Glutamatergic neuron (in vitro differentiated cells): ENCODE measurements at regions not wholly inside any gene's neighbourhood (a gene's known extent, or its start where the extent isn't known, plus 50 kb on each side); places are given as distances from the start of the nearest gene placed in this dataset.

ENCODE experiments used
- DNase-seq: peaks from one replicate; pipeline ENCODE4 v3.0.0; 2022
- H3K27ac Mint-ChIP-seq: one replicate; pipeline ENCODE4 v1.8.0; 2020; ENCODE audit warnings: mild to moderate bottlenecking, mixed read lengths, inconsistent platforms; ENCODE audit not compliant: unreplicated experiment
- H3K27me3 Mint-ChIP-seq: one replicate; pipeline ENCODE4 v1.8.0; 2020; ENCODE audit warnings: mild to moderate bottlenecking, moderate library complexity, mixed read lengths, inconsistent platforms; ENCODE audit not compliant: unreplicated experiment
- H3K36me3 Mint-ChIP-seq: one replicate; pipeline ENCODE4 v1.8.0; 2020; ENCODE audit warnings: mild to moderate bottlenecking, mixed read lengths, inconsistent platforms; ENCODE audit not compliant: unreplicated experiment
- H3K4me1 Mint-ChIP-seq: one replicate; pipeline ENCODE4 v1.8.0; 2020; ENCODE audit warnings: mild to moderate bottlenecking, low read depth, mixed read lengths, inconsistent platforms; ENCODE audit not compliant: unreplicated experiment
- H3K4me3 Mint-ChIP-seq: one replicate; pipeline ENCODE4 v1.8.0; 2020; ENCODE audit warnings: mild to moderate bottlenecking, mixed read lengths, inconsistent platforms; ENCODE audit not compliant: unreplicated experiment
- H3K9me3 Mint-ChIP-seq: one replicate; pipeline ENCODE4 v1.8.0; 2020; ENCODE audit warnings: mild to moderate bottlenecking, moderate library complexity, mixed read lengths, inconsistent platforms; ENCODE audit not compliant: unreplicated experiment
- CTCF ChIP-seq: fragments of 200-600 bp; sonication (generic); IDR thresholded peaks from one replicate; pipeline ENCODE4 v1.5.0; 2021; ENCODE audit not compliant: partially characterized antibody, unreplicated experiment

DNA sequence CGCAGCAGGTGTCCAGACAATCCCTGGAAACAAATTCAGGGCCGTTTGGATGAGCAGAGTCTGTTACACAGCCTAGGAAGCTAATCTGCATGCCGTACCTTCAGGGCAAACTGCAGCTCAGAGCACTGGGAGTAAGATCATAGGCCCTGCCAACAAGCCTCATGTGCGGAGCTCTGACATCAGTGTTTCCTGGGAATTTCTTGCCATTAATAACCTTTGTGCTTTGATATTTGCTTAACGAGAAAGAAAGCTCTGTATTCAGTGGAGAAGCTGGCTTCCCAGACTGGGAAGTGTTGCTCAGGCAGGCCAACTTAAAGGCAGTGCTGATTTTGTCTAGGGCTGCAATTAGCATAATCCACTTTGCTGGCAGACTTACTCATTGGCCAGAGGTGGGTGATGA, 116.1 kb upstream of the KLHL25 start:
- DNase-seq = no peak
- Mint-ChIP-seq H3K27ac (no peak overlapping the region), H3K9me3 (peaks cover 2% of the 10 kb centered on the region)

GRCh38 chr15:85913461-85913860, 118.7 kb upstream of the KLHL25 start:
- no peak overlapping the region for H3K4me3 Mint-ChIP-seq
- peaks cover 2% of the 10 kb centered on the region for H3K9me3 Mint-ChIP-seq
- no peak overlapping the region for H3K27ac Mint-ChIP-seq
- H3K4me1 Mint-ChIP-seq = peaks cover 3% of the 10 kb centered on the region
- no peak for TF ChIP-seq CTCF
- no peaks in the 10 kb centered on the region for H3K27me3 Mint-ChIP-seq
- peaks cover 8% of the 10 kb centered on the region for H3K36me3 Mint-ChIP-seq
- no peak for DNase-seq

More for the DNA sequence above, 116.1 kb upstream of the KLHL25 start:
- TF ChIP-seq CTCF = no peak
- Mint-ChIP-seq H3K4me1 (peaks cover 3% of the 10 kb centered on the region), H3K27me3 (peaks cover 1% of the 10 kb centered on the region), H3K36me3 (no peaks in the 10 kb centered on the region), H3K4me3 (no peak overlapping the region)

- no peak overlapping the region for H3K4me3 Mint-ChIP-seq
- H3K4me1 Mint-ChIP-seq = no peaks in the 10 kb centered on the region
- H3K27ac Mint-ChIP-seq = no peak overlapping the region
- no peaks in the 10 kb centered on the region for H3K27me3 Mint-ChIP-seq
- no peaks in the 10 kb centered on the region for H3K9me3 Mint-ChIP-seq
- DNase-seq = no peak
- no peak for TF ChIP-seq CTCF
- peaks cover 10% of the 10 kb centered on the region for H3K36me3 Mint-ChIP-seq
Observed at GRCh38 chr15:85920956-85921355, 126.2 kb upstream of the KLHL25 start.

GRCh38 chr15:85924088-85924487, 129.4 kb upstream of the KLHL25 start:
- Mint-ChIP-seq H3K36me3 (peaks cover 4% of the 10 kb centered on the region), H3K9me3 (no peaks in the 10 kb centered on the region), H3K4me1 (no peaks in the 10 kb centered on the region), H3K4me3 (no peak overlapping the region), H3K27ac (no peak overlapping the region), H3K27me3 (peaks cover 3% of the 10 kb centered on the region)
- no peak for DNase-seq
- no peak for TF ChIP-seq CTCF

GRCh38 chr15:85925649-85926237, 131.0 kb upstream of the KLHL25 start:
- DNase-seq = no peak
- Mint-ChIP-seq H3K4me1 (no peaks in the 10 kb centered on the region), H3K27ac (no peak overlapping the region), H3K27me3 (peaks cover 3% of the 10 kb centered on the region), H3K9me3 (no peaks in the 10 kb centered on the region), H3K36me3 (peaks cover 4% of the 10 kb centered on the region), H3K4me3 (no peak overlapping the region)
- TF ChIP-seq CTCF = no peak
